ENCODE measurements at regions not wholly inside any gene's neighbourhood (a gene's known extent, or its start where the extent isn't known, plus 50 kb on each side); places are given as distances from the start of the nearest gene placed in this dataset.
A peak's percentile ranks its signal among the peaks of the same experiment; 100 is the strongest.
"Not testable (repeated sequence)": the region's sequence is repeated elsewhere in the genome, so short reads cannot be mapped to it uniquely, and the experiment has no call there.

DNA sequence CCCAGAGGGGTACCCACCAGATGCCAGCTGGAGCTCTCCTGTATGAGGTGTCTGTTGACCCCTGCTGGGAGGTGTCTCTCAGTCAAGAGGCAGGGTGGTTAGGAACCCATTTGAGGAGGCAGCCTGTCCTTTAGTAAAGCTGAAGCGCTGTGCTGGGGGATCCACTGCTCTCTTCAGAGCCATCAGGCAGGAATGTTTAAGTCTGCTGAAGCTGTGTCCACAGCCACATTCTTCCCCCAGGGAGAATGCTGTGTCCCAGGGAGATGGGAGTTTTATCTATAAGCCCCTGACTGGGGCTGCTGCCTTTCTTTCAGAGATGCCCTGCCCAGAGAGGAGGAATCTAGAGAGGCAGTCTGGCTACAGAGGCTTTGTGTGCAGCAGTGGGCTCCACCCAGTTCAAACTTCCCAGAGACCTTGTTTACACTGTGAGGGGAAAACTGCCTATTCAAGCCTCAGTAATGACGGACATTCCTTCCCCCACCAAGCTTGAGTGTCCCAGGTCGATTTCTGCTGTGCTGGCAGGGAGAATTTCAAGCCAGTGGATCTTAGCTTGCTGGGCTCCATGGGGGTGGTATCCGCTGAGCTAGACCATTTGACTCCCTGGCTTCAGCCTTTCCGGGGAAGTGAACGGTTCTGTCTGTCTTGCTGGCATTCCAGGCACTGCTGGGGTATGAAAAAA lies 133.8 kb downstream of the LEPR start:
- ATAC-seq = peak in 2 of 4 donors; percentile 29 to 47
- intact Hi-C loops (cut with DNase I); H3K4me3 ChIP-seq; H3K36me3 ChIP-seq; H3K27ac ChIP-seq; H3K27me3 ChIP-seq; H3K9me3 ChIP-seq; H3K4me1 ChIP-seq; DNase-seq: not testable (repeated sequence)
- WGBS (ENCODE audit: insufficient coverage, low coverage, low lambda C conversion rate, missing lambda C conversion rate) = 27% methylated on average over 2 of the region's 6 CpGs

DNA sequence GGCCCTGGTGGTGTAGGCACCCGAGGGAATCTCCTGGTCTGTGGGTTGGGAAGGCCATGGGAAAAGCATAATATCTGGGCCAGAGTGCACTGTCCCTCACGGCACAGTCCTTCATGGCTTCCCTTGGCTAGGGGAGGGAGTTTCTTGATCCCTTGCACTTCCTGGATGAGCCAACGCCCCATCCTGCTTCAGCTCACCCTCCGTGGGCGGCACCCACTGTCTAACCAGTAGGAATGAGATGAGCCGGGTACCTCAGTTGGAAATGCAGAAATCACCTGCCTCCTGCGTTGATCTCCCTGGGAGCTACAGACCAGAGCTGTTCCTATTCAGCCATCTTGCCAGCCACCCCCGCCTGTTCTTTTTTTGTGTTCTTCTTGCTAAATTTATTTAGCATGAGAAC lies 134.4 kb downstream of the LEPR start:
- Histone ChIP-seq H3K27me3 (no peaks in the 10 kb centered on the region), H3K4me1 (no peaks in the 10 kb centered on the region), H3K9me3 (no peaks in the 10 kb centered on the region), H3K36me3 (no peaks in the 10 kb centered on the region), H3K4me3 (no peak overlapping the region), H3K27ac (no peak overlapping the region)
- no peak for TF ChIP-seq POLR2A (IDR thresholded peaks at IDR 0.05)
- TF ChIP-seq, protein P1, sequence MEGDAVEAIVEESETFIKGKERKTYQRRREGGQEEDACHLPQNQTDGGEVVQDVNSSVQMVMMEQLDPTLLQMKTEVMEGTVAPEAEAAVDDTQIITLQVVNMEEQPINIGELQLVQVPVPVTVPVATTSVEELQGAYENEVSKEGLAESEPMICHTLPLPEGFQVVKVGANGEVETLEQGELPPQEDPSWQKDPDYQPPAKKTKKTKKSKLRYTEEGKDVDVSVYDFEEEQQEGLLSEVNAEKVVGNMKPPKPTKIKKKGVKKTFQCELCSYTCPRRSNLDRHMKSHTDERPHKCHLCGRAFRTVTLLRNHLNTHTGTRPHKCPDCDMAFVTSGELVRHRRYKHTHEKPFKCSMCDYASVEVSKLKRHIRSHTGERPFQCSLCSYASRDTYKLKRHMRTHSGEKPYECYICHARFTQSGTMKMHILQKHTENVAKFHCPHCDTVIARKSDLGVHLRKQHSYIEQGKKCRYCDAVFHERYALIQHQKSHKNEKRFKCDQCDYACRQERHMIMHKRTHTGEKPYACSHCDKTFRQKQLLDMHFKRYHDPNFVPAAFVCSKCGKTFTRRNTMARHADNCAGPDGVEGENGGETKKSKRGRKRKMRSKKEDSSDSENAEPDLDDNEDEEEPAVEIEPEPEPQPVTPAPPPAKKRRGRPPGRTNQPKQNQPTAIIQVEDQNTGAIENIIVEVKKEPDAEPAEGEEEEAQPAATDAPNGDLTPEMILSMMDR (IDR thresholded peaks at IDR 0.05) = no peak
- WGBS (ENCODE audit: insufficient coverage, low coverage, low lambda C conversion rate, missing lambda C conversion rate) = 100% methylated on average over 2 of the region's 8 CpGs
- intact Hi-C loops (cut with DNase I) = no loop called here
- no peak for DNase-seq
- ATAC-seq = no peak

DNA sequence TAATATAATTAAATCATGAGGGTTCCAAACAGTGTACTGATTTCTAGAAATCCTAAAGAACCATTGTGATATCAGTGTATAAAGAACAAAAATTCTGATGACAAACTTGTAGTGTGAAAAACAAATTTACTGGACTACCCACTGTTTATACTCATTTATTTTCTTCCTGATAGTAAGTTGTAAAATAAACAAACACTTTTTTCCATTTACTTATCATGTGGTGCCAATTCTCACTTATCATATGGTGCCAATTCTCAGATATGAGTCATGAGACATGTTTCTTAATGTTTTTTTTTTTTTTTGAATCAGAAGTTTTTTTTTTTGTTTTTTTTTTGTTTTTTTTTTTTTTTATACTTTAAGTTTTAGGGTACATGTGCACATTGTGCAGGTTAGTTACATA lies 137.7 kb downstream of the LEPR start:
- DNase-seq (no peak), ATAC-seq (peak in 1 of 4 donors; percentile 54)
- Histone ChIP-seq H3K9me3 (no peaks in the 10 kb centered on the region), H3K36me3 (no peaks in the 10 kb centered on the region), H3K27me3 (no peaks in the 10 kb centered on the region), H3K4me1 (no peaks in the 10 kb centered on the region), H3K27ac (no peak overlapping the region), H3K4me3 (no peak overlapping the region)
- TF ChIP-seq, protein P1 (IDR thresholded peaks at IDR 0.05) = no peak
- TF ChIP-seq POLR2A (IDR thresholded peaks at IDR 0.05) = no peak
- intact Hi-C loops (cut with DNase I) = no loop called here

DNA sequence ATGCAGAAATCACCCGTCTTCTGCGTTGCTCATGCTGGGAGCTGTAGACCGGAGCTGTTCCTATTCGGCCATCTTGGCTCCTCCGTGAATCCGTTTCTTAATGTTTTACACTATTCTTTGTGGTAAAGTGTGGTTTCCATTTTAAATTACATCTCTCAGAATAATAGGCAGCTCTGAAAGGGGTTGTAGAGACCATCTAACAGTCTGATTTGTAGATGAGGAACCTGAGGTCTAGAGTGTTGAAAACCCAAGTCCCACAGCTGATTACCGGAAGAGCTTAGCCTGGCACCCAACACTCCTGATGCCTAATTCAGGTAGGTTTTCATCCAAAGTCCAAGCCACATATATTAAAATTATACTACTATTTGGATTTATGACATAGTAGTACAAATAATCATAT lies 144.0 kb downstream of the LEPR start:
- 98% methylated on average over 7 of the region's 7 CpGs for WGBS (ENCODE audit: insufficient coverage, low coverage, low lambda C conversion rate, missing lambda C conversion rate)
- no peaks in the 10 kb centered on the region for H3K9me3 ChIP-seq
- H3K4me1 ChIP-seq = no peaks in the 10 kb centered on the region
- H3K36me3 ChIP-seq = no peaks in the 10 kb centered on the region
- TF ChIP-seq, protein P1 (IDR thresholded peaks at IDR 0.05) = no peak
- TF ChIP-seq POLR2A (IDR thresholded peaks at IDR 0.05) = no peak
- no peak for ATAC-seq
- H3K27ac ChIP-seq = no peak overlapping the region
- no peaks in the 10 kb centered on the region for H3K27me3 ChIP-seq
- no peak for DNase-seq
- intact Hi-C loops (cut with DNase I) = no loop called here
- H3K4me3 ChIP-seq = no peak overlapping the region

DNA sequence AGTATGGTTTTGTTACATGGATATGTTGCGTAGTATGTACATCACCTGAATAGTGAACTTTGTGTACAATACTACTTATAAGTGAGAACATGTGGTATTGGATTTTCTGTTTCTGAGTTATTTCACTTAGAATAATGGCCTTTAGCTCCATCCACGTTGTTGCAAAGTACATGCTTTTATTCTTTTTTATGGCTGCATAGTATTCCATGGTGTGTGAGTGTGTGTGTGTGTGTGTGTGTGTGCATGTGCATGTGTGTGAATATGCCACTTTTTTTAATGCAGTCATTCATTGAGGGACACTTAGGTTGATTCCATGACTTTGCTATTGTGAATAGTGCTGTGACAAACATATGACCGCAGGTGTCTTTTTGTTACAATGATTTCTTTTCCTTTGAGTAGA lies 147.8 kb downstream of the LEPR start:
- Histone ChIP-seq H3K27me3 (no peaks in the 10 kb centered on the region), H3K9me3 (no peaks in the 10 kb centered on the region), H3K4me1 (no peaks in the 10 kb centered on the region), H3K4me3 (no peak overlapping the region), H3K27ac (no peak overlapping the region), H3K36me3 (peaks cover 0 to 2% (median 0%) of the 10 kb centered on the region in 4 donors)
- TF ChIP-seq, protein P1 (IDR thresholded peaks at IDR 0.05) = no peak
- TF ChIP-seq POLR2A (IDR thresholded peaks at IDR 0.05) = no peak
- no peak for ATAC-seq
- DNase-seq = no peak
- 90% methylated on average over 3 of the region's 3 CpGs for WGBS (ENCODE audit: insufficient coverage, low coverage, low lambda C conversion rate, missing lambda C conversion rate)
- intact Hi-C loops (cut with DNase I) = no loop called here

Data from right lobe of liver (tissue), 6 donors.